H1 (cell line): ENCODE measurements at regions not wholly inside any gene's neighbourhood (a gene's known extent, or its start where the extent isn't known, plus 50 kb on each side); places are given as distances from the start of the nearest gene placed in this dataset.

Experiments
- CTCF ChIA-PET: fragments of 300-600 bp; sonication (Branson Sonifier 250); formaldehyde crosslinking; loops from one replicate; lab custom pipeline; 2021; ENCODE audit not compliant: partially characterized antibody; lab: Charles Lee
- POLR2A ChIA-PET: fragments of 300-600 bp; sonication (Branson Sonifier 250); formaldehyde crosslinking; loops from one replicate; lab custom pipeline; 2021; ENCODE audit warnings: inconsistent platforms; ENCODE audit not compliant: partially characterized antibody; lab: Charles Lee
- DNase-seq, 2 experiments: peaks; one replicate each; pipeline versions ENCODE4 v3.0.0 to v3.0.0-alpha.2; 2010 to 2022; ENCODE audit warnings: low spot score in 2 of 2, low read depth in 1 of 2, mixed read lengths in 1 of 2
- FAIRE-seq: peaks from 2 replicates; lab custom pipeline; 2011; peaks lifted over from hg19 to GRCh38; lab: Jason Lieb, UNC
- H2AFZ ChIP-seq: 2 replicates; pipeline ENCODE4 v1.8.1; 2012; ENCODE audit warnings: low read length, inconsistent platforms
- H2AK5ac ChIP-seq: 2 replicates; pipeline ENCODE4 v1.6.1; 2013; ENCODE audit warnings: low read depth, low read length
- H2BK120ac ChIP-seq: replicated peaks from 2 replicates; pipeline ENCODE3; 2013; ENCODE audit warnings: low read depth, low read length, inconsistent platforms
- H2BK12ac ChIP-seq: 2 replicates; pipeline ENCODE4 v1.6.1; 2013; ENCODE audit warnings: low read depth, low read length
- H2BK15ac ChIP-seq: 2 replicates; pipeline ENCODE4 v1.6.1; 2013; ENCODE audit warnings: low read length
- H2BK20ac ChIP-seq: 2 replicates; pipeline ENCODE4 v1.6.1; 2013; ENCODE audit warnings: low read length
- H2BK5ac ChIP-seq: 2 replicates; pipeline ENCODE4 v1.6.1; 2013; ENCODE audit warnings: low read depth, low read length
- H3K14ac ChIP-seq: 2 replicates; pipeline ENCODE4 v1.6.1; 2013; ENCODE audit warnings: inconsistent platforms; ENCODE audit not compliant: insufficient read length
- H3K18ac ChIP-seq: 2 replicates; pipeline ENCODE4 v1.6.1; 2013; ENCODE audit warnings: low read length; ENCODE audit errors: extremely low read depth
- H3K23ac ChIP-seq: 2 replicates; pipeline ENCODE4 v1.6.1; 2013; ENCODE audit warnings: inconsistent platforms; ENCODE audit not compliant: insufficient read length
- H3K23me2 ChIP-seq: 2 replicates; pipeline ENCODE4 v1.6.1; 2013; ENCODE audit warnings: low read depth, low read length
- H3K27ac ChIP-seq: 2 replicates; pipeline ENCODE4 v1.6.1; 2011; ENCODE audit warnings: low read depth, low read length, inconsistent platforms
- H3K27me3 ChIP-seq, 4 experiments: replicated peaks in 1 of 4; 1 replicate in 1 of 4; 2 replicates in 3 of 4; pipeline versions ENCODE4 v1.6.1 to v1.8.1; 2011 to 2013; ENCODE audit warnings: low read length in 3 of 4, mild to moderate bottlenecking in 3 of 4, inconsistent platforms in 2 of 4, mixed read lengths in 2 of 4, moderate library complexity in 1 of 4; ENCODE audit not compliant: control insufficient read depth in 3 of 4, insufficient read depth in 3 of 4; ENCODE audit errors: extremely low read depth in 1 of 4
- H3K36me3 ChIP-seq, 4 experiments: 2 replicates each; pipeline versions ENCODE4 v1.6.1 to v1.8.1; 2011 to 2013; ENCODE audit warnings: mild to moderate bottlenecking in 4 of 4, low read length in 3 of 4, moderate library complexity in 2 of 4, control low read depth in 1 of 4, inconsistent platforms in 1 of 4; ENCODE audit not compliant: insufficient read depth in 4 of 4, control insufficient read depth in 2 of 4
- H3K4ac ChIP-seq: replicated peaks from 2 replicates; pipeline ENCODE3; 2013; ENCODE audit warnings: low read length, low read depth, mixed read lengths, inconsistent platforms; ENCODE audit not compliant: insufficient read length
- H3K4me1 ChIP-seq, 4 experiments: replicated peaks in 1 of 4; 1 replicate in 1 of 4; 2 replicates in 3 of 4; pipeline versions ENCODE4 v1.6.1 to v1.8.1; 2011 to 2013; ENCODE audit warnings: low read length in 3 of 4, inconsistent platforms in 2 of 4, mixed read lengths in 1 of 4; ENCODE audit not compliant: insufficient read depth in 4 of 4, control insufficient read depth in 3 of 4
- H3K4me2 ChIP-seq, 2 experiments: 2 replicates each; pipeline versions ENCODE4 v1.6.1 to v1.8.1; 2011 to 2013; ENCODE audit warnings: low read depth in 2 of 2, low read length in 2 of 2, control low read depth in 1 of 2, inconsistent platforms in 1 of 2, mild to moderate bottlenecking in 1 of 2; ENCODE audit not compliant: insufficient read depth in 1 of 2
- H3K4me3 ChIP-seq, 4 experiments: fragments of 200-600, 300-600 bp in 1 of 4; sonication (generic), shearing (Covaris generic), sonication (Bioruptor Twin) in 1 of 4; 2 replicates each; pipeline versions ENCODE4 v1.5.1 to v1.8.1; 2011 to 2016; ENCODE audit warnings: low read length in 4 of 4, low read depth in 3 of 4, control low read depth in 2 of 4, inconsistent platforms in 2 of 4, mild to moderate bottlenecking in 2 of 4, mixed read lengths in 1 of 4, moderate library complexity in 1 of 4; ENCODE audit not compliant: insufficient read depth in 2 of 4; ENCODE audit errors: extremely low read depth in 1 of 4
- H3K56ac ChIP-seq: replicated peaks from 2 replicates; pipeline ENCODE3; 2013; ENCODE audit warnings: low read depth, mild to moderate bottlenecking, mixed read lengths, low read length, inconsistent platforms; ENCODE audit not compliant: insufficient read length
- H3K79me1 ChIP-seq: 2 replicates; pipeline ENCODE4 v1.6.1; 2013; ENCODE audit warnings: low read depth, low read length, control low read depth
- H3K79me2 ChIP-seq, 2 experiments: 2 replicates each; pipeline versions ENCODE4 v1.6.1 to v1.8.1; 2012 to 2013; ENCODE audit warnings: low read length in 2 of 2, mild to moderate bottlenecking in 2 of 2, inconsistent platforms in 1 of 2; ENCODE audit not compliant: insufficient read depth in 2 of 2, control insufficient read depth in 1 of 2
- H3K9ac ChIP-seq, 4 experiments: replicated peaks in 1 of 4; 1 replicate in 1 of 4; 2 replicates in 3 of 4; pipeline versions ENCODE4 v1.6.1 to v1.8.1; 2011 to 2013; ENCODE audit warnings: low read depth in 3 of 4, low read length in 3 of 4, control low read depth in 2 of 4, mild to moderate bottlenecking in 2 of 4, moderate library complexity in 2 of 4, inconsistent platforms in 1 of 4; ENCODE audit errors: extremely low read depth in 1 of 4
- H3K9me3 ChIP-seq, 2 experiments: 2 replicates each; pipeline versions ENCODE4 v1.6.1 to v1.8.1; 2012 to 2013; ENCODE audit warnings: mild to moderate bottlenecking in 2 of 2, moderate library complexity in 2 of 2, control low read depth in 1 of 2, inconsistent platforms in 1 of 2, low read depth in 1 of 2, low read length in 1 of 2, mixed read lengths in 1 of 2; ENCODE audit not compliant: insufficient read depth in 2 of 2
- H4K20me1 ChIP-seq, 2 experiments: replicated peaks in 1 of 2; 2 replicates each; pipeline versions ENCODE3 to v1.8.1; 2011 to 2013; ENCODE audit warnings: inconsistent platforms in 2 of 2, low read length in 2 of 2, mild to moderate bottlenecking in 1 of 2; ENCODE audit not compliant: insufficient read depth in 2 of 2, control insufficient read depth in 1 of 2
- H4K5ac ChIP-seq: 2 replicates; pipeline ENCODE4 v1.6.1; 2013; ENCODE audit warnings: low read length, low read depth, mixed read lengths, inconsistent platforms; ENCODE audit not compliant: insufficient read length
- H4K8ac ChIP-seq: 2 replicates; pipeline ENCODE4 v1.8.0; 2013; ENCODE audit warnings: mild to moderate bottlenecking, moderate library complexity, low read length, inconsistent platforms; ENCODE audit not compliant: insufficient read depth; ENCODE audit errors: extremely low read depth
- H4K91ac ChIP-seq: replicated peaks from 2 replicates; pipeline ENCODE3; 2013; ENCODE audit warnings: low read length, mixed read lengths, inconsistent platforms; ENCODE audit not compliant: insufficient read length
- ATF2 ChIP-seq: IDR thresholded peaks from 2 replicates; pipeline ENCODE4 v1.6.1; 2012; ENCODE audit warnings: low read length, inconsistent platforms
- CBX5 ChIP-seq: fragments of 300-800, 300-1000 bp; sonication (generic); IDR thresholded peaks from 2 replicates; pipeline ENCODE4 v1.7.1; 2016; ENCODE audit warnings: antibody characterized with exemption, low read length, low read depth
- CHD2 ChIP-seq: IDR thresholded peaks from 2 replicates; pipeline ENCODE4 v1.6.1; 2012; ENCODE audit warnings: low read length, improper control_type of control experiment
- JUND ChIP-seq: IDR thresholded peaks from 2 replicates; pipeline ENCODE4 v1.6.1; 2011; ENCODE audit warnings: mild to moderate bottlenecking, improper control_type of control experiment, low read length
- MAFK ChIP-seq: IDR thresholded peaks from 2 replicates; pipeline ENCODE4 v1.6.1; 2012; ENCODE audit warnings: low read depth, mild to moderate bottlenecking, improper control_type of control experiment, low read length
- RXRA ChIP-seq: IDR thresholded peaks from 2 replicates; pipeline ENCODE4 v1.6.1; 2011; ENCODE audit warnings: low read depth, mild to moderate bottlenecking, low read length, moderate library complexity; ENCODE audit not compliant: insufficient read depth
- SP1 ChIP-seq: IDR thresholded peaks from 2 replicates; pipeline ENCODE4 v1.6.1; 2011; ENCODE audit warnings: low read depth, low read length
- SRF ChIP-seq: IDR thresholded peaks from 2 replicates; pipeline ENCODE4 v1.6.1; 2011; ENCODE audit warnings: mild to moderate bottlenecking, low read depth, low read length, moderate library complexity
- SUZ12 ChIP-seq: fragments of 200-600 bp; sonication (generic); IDR thresholded peaks from 2 replicates; pipeline ENCODE4 v1.6.1; 2012; ENCODE audit warnings: mild to moderate bottlenecking, inconsistent platforms, low read length, moderate library complexity, mixed read lengths

GRCh38 chr20:7829776-7830175 lies 110.5 kb downstream of the HAO1 start:
- H4K91ac ChIP-seq: no peak overlapping the region
- no peaks in the 10 kb centered on the region for H3K36me3 ChIP-seq
- CTCF ChIA-PET: no interaction called here
- H2AK5ac ChIP-seq: no peak overlapping the region
- H4K5ac ChIP-seq: no peak overlapping the region
- no peaks in the 10 kb centered on the region for H3K27me3 ChIP-seq
- no peak overlapping the region for H3K4ac ChIP-seq
- H3K4me2 ChIP-seq: no peak overlapping the region
- H2BK120ac ChIP-seq: no peak overlapping the region
- no peaks in the 10 kb centered on the region for H3K4me1 ChIP-seq
- no peaks in the 10 kb centered on the region for H3K23me2 ChIP-seq
- POLR2A ChIA-PET: no interaction called here
- FAIRE-seq (peak; percentile 42), DNase-seq (no peak)
- H3K79me1 ChIP-seq: no peaks in the 10 kb centered on the region
- H4K20me1 ChIP-seq: no peaks in the 10 kb centered on the region
- H2BK5ac ChIP-seq: no peak overlapping the region
- H3K23ac ChIP-seq: no peak overlapping the region
- H3K9me3 ChIP-seq: peaks cover 0 to 4% of the 10 kb centered on the region in 2 experiments; a peak in 1 of 4 replicates
- no peak overlapping the region for H3K27ac ChIP-seq
- H2BK20ac ChIP-seq: no peak overlapping the region
- no peak overlapping the region for H3K14ac ChIP-seq
- no peak overlapping the region for H3K18ac ChIP-seq
- no peak overlapping the region for H2AFZ ChIP-seq
- no peak overlapping the region for H3K4me3 ChIP-seq
- no peaks in the 10 kb centered on the region for H3K79me2 ChIP-seq
- no peak overlapping the region for H2BK15ac ChIP-seq
- no peak overlapping the region for H4K8ac ChIP-seq
- no peak for TF ChIP-seq ATF2
- no peak for TF ChIP-seq RXRA
- TF ChIP-seq SRF: no peak
- no peak for TF ChIP-seq SUZ12
- no peak for TF ChIP-seq JUND
- TF ChIP-seq MAFK: no peak
- TF ChIP-seq SP1: no peak
- no peak for TF ChIP-seq CHD2
- TF ChIP-seq CBX5: no peak
- no peak overlapping the region for H2BK12ac ChIP-seq
- no peak overlapping the region for H3K9ac ChIP-seq
- no peak overlapping the region for H3K56ac ChIP-seq
